Lower leg skin (tissue), 4 donors: ENCODE measurements at regions not wholly inside any gene's neighbourhood (a gene's known extent, or its start where the extent isn't known, plus 50 kb on each side); places are given as distances from the start of the nearest gene placed in this dataset.

Experiments
- DNase-seq, 2 donors: peaks; one replicate each; pipeline ENCODE4 v3.0.0-alpha.2; 2019; ENCODE audit warnings: low spot score in 2 of 2
- H3K4me3 ChIP-seq: fragments of 200-600 bp; sonication (generic); 2 replicates; pipeline ENCODE4 v1.5.1; 2017; ENCODE audit warnings: mild to moderate bottlenecking, low read depth; ENCODE audit not compliant: poor library complexity, severe bottlenecking
- POLR2A ChIP-seq, 2 donors: fragments of 450-650 bp; IDR thresholded peaks; one replicate each; pipeline ENCODE4 v1.6.1; 2016 to 2017; ENCODE audit warnings: antibody characterized with exemption in 2 of 2, mild to moderate bottlenecking in 1 of 2, moderate library complexity in 1 of 2
- WGBS, 2 donors: methylation state at CpG; one replicate each; pipeline ENCODE4 v1.1.5; 2018; 5-methylcytosine and 5-hydroxymethylcytosine counted together
- intact Hi-C: fragments of 100-400 bp; cut with DNase I; formaldehyde crosslinking; loops from one replicate; pipeline ENCODE4 v1.15.0; 2023; ENCODE audit warnings: low total_unique reads
- TF ChIP-seq, protein P1 (sequence below), 3 donors: fragments of 450-650 bp; IDR thresholded peaks; one replicate each; pipeline ENCODE4 v1.5.1; 2016; ENCODE audit warnings: antibody characterized with exemption in 3 of 3, mild to moderate bottlenecking in 3 of 3, moderate library complexity in 2 of 3

DNA sequence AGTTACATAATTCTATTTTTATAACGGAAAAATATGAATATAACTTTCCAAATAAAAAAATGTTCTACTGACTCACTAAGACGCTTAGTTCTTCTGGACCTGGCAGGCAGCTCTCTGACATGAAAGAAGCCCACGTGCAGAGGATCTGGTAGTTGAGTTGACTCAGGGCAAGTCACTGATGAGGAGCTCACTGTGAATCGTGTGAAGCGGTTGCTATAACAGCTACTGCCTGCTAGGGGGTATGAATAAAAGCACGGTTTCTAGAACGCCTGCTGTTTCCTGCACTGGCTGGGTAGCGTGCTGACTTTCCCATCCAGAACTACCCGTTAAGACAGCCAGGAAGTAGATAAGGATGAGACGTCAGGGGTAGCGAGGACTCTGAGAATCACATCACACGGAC is 54.7 kb upstream of the WASF3 start:
- no peak for TF ChIP-seq POLR2A (IDR thresholded peaks at IDR 0.05)
- H3K4me3 ChIP-seq, result no peak overlapping the region
- 23 to 29% methylated on average over 12 of the region's 12 CpGs for WGBS, 2 donors
- DNase-seq, result peak in 1 of 2 donors; percentile 62
- intact Hi-C loops, result loop anchor here (10.0 kb wide), 1 partner anchor 318 kb away; no protein-coding TSS in a partner anchor

DNA sequence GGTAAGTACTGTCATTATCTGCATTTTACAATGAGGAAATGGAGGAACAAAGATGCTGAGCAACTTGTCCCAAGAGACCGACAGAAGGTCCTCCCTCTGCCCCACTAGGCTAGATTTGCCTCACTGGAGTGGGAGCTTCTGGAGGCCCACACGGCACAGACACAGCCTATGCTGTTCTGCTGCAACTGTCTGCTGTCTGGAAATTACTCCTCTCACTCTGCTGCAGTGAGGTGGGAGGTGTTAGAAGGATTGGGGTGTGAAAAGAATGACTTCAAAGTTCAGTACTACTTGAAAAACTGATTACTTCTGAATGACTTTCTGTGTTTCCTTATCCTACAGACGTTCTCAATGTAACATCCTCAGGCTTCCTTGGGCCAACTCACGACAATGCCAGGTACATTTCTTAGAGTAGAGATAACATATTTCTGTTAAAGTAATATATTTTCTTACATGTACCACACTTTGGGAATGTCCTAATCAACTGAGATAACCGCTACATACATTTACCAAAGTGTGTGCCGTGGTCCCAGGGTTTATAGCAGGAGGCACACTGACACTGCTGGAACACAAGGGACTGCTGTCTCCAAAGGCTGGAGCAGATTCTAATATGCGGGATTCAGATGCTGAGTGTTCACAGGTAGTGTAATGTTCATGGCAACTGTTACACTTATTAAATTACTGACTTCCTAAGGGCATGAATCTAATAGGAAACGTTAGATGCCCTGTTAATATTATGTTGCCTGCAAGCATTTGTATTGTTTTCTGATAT is 53.5 kb upstream of the WASF3 start:
- intact Hi-C loops, result loop anchor here (10.0 kb wide), 1 partner anchor 319 kb away; no protein-coding TSS in a partner anchor
- TF ChIP-seq, protein P1, sequence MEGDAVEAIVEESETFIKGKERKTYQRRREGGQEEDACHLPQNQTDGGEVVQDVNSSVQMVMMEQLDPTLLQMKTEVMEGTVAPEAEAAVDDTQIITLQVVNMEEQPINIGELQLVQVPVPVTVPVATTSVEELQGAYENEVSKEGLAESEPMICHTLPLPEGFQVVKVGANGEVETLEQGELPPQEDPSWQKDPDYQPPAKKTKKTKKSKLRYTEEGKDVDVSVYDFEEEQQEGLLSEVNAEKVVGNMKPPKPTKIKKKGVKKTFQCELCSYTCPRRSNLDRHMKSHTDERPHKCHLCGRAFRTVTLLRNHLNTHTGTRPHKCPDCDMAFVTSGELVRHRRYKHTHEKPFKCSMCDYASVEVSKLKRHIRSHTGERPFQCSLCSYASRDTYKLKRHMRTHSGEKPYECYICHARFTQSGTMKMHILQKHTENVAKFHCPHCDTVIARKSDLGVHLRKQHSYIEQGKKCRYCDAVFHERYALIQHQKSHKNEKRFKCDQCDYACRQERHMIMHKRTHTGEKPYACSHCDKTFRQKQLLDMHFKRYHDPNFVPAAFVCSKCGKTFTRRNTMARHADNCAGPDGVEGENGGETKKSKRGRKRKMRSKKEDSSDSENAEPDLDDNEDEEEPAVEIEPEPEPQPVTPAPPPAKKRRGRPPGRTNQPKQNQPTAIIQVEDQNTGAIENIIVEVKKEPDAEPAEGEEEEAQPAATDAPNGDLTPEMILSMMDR (IDR thresholded peaks at IDR 0.05), result no peak
- no peak for TF ChIP-seq POLR2A (IDR thresholded peaks at IDR 0.05)
- peak in 1 of 2 donors; percentile 56 for DNase-seq
- WGBS, 2 donors, result 71 to 73% methylated on average over 8 of the region's 8 CpGs
- no peak overlapping the region for H3K4me3 ChIP-seq
